T47D (cell line): ENCODE measurements at regions not wholly inside any gene's neighbourhood (a gene's known extent, or its start where the extent isn't known, plus 50 kb on each side); places are given as distances from the start of the nearest gene placed in this dataset.

Experiments
- DNase-seq, 2 experiments: peaks; one replicate each; pipeline versions ENCODE4 v3.0.0 to v3.0.0-alpha.2; 2011 to 2012; ENCODE audit warnings: low read depth in 1 of 2, low spot score in 1 of 2
- JUND ChIP-seq: IDR thresholded peaks from 2 replicates; pipeline ENCODE4 v1.6.1; 2012; ENCODE audit warnings: low read depth
- in situ Hi-C: cut with HindIII; loops from 2 replicates; pipeline ENCODE4 v1.10.0; 2016; ENCODE audit warnings: low sequenced_read_pairs, low pct_unique_long_range_greater_than_20kb

DNA sequence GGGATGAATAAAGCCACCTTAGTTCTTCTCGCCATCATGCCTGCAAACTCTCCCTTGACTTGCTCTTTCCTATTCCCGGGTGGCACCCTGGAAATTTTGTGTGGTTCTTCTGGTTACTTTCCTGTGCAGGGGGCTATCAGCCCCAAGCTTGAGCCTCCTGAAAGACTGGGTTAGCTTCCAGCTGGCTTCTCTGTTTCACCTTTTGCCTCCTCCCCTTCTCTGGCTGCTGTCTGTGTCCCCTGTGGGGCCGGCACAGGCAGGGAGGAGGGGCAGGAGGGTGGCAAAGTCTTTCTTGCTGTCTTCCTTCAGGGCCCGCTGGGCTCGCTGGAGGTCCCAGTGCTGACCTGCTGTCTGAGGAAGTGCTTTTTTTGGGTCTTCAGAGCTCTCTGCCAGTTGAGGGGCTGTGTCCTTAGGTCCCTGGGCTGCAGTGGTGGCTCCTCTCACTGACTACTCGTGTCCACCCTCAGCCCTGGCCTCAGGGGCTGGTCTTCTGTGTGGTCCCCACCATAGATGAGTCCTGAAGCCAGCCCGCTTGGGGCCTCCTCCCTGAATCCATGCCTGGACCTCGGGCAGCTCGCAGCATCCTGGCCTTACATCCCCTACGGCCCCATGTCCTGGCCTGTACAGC, 196.5 kb downstream of the KLF13 start:
- no peak for DNase-seq
- TF ChIP-seq JUND, result no peak

DNA sequence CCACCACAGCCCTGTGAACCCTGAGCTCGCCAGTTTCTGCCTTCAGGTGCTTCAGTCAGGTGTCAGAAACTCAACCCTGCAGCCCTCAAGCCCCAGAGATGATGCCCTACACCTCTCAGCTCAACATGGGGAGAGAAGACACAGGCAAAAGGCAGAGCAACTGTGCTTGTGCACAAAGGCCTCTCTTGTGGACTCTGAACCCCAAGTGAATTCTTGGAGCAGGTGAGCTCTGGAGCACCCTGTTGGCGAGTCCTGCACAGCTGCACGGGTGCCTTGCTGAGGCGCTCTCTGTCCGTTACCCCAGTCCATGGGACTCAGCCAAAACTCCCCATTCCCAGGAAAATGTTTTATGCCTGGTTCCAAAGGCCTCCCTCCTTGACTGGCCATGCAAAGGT, 197.0 kb downstream of the KLF13 start:
- TF ChIP-seq JUND, result no peak
- DNase-seq, result no peak
- in situ Hi-C loops, result no loop called here

More for the DNA sequence above, 196.5 kb downstream of the KLF13 start:
- in situ Hi-C loops, result no loop called here

DNA sequence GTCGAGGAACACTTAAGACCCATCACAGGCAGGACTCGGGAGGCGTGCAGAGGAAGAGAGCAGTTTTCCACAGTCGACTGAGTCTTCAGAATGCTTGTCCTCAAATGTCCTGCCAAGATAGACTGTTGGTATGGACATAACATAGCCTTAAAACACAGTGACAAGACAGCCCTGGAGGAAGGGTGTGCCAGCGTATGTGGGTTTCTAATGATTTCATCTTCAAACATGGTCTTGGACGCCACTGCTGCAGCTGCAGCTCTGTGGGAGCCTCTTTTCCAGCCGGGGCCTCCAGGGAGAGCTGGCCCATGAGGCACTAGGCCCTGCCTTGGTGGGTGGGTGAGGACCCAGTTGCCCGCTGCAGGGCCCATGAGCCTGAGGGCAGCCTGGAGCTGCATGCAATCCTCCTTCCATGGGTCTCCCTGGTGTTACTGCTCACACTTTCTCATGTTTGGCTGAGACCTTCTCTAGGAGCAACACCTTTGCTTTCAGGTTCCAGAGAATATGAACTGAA, 198.6 kb downstream of the KLF13 start:
- DNase-seq, result no peak
- in situ Hi-C loops, result no loop called here
- TF ChIP-seq JUND, result no peak

DNA sequence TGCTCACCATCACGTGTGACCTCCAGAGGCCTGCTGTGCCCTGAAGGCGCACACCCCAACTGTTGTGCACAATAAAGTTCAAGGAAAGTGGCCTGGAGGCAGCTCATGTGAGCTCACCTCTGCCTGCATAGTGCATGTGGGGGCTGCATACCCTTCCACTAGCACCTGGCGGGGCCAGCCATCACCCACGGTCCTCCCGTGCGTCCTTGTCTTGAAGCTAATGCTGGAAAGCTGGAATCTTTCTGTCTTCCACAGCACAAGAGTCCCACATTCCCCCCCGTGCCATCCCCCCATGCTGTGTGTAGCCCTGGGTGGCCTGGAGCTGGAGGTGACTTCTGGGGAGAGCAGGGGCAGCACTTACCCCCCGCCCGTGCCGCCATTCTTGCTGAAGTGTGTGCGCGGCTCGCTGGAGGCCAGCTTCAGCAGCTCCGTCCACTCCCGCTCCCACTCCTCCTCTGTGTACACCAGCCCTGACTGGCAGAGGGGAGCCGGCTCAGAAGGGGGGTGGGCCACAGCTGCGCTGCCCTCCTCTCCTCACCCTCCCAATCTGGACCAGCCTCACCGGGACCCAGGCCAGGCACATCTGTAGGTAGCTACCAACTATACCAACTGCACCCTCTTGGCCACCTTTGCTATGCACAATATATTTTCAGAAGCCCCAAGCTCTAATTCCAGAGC, 199.5 kb downstream of the KLF13 start:
- in situ Hi-C loops, result no loop called here
- DNase-seq, result no peak
- TF ChIP-seq JUND, result no peak

DNA sequence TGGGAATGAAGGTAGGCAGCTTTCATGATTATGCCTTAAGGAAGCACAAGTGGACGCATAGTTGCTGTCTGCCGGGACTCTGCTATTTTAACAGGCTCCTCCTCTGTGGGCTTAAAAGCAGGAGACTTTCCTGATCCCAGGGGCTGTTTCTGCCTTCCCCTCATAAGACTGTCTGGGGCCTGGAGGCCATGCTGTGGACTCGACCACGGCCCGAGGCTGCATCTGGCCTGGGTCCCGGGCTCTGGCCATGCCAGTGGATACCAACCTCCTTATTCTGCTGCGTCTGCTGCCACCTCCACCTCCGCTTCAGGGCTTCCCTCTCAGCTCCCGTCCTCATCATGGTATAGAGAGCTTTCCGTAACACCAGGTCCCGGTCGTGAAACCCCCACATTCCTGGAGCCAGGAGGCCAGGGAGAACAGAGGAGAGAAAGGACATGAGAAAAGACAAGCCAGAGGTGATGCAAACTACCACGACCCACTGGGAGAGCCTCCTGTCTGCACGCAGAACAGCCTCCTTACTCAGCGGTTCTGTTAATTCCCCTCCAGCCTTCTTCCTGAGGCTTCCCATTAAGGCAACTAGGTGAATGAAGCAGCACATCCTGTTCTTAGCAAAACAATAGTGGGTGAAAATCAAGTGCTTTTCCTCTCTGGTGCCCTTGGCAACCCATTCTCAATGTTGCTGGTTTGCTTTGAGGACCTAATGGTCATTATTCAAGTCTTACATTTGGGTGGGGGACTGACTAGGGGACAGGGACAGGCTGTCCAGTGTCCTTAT, 200.5 kb downstream of the KLF13 start:
- DNase-seq, result no peak
- TF ChIP-seq JUND, result no peak
- in situ Hi-C loops, result no loop called here

DNA sequence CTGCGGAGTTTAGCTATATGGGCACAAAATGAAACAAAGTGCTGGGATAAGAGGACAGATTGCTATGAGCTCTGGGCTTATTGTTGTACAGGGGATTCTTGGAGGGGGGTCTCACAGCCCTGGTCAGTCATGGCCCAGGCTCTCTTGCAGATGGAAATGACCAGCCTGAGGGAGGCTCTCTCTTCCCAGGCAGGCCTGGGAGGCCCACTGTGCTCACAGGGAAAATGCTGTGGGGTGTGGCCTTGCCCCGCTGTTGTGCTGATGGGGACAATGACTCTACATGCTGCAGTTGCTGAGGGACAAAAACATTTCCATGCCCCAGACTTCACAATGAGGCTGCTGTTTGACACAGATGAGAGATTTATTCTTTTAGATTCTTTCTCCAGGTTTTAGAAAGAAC, 202.2 kb downstream of the KLF13 start:
- in situ Hi-C loops, result no loop called here
- TF ChIP-seq JUND, result no peak
- DNase-seq, result no peak

DNA sequence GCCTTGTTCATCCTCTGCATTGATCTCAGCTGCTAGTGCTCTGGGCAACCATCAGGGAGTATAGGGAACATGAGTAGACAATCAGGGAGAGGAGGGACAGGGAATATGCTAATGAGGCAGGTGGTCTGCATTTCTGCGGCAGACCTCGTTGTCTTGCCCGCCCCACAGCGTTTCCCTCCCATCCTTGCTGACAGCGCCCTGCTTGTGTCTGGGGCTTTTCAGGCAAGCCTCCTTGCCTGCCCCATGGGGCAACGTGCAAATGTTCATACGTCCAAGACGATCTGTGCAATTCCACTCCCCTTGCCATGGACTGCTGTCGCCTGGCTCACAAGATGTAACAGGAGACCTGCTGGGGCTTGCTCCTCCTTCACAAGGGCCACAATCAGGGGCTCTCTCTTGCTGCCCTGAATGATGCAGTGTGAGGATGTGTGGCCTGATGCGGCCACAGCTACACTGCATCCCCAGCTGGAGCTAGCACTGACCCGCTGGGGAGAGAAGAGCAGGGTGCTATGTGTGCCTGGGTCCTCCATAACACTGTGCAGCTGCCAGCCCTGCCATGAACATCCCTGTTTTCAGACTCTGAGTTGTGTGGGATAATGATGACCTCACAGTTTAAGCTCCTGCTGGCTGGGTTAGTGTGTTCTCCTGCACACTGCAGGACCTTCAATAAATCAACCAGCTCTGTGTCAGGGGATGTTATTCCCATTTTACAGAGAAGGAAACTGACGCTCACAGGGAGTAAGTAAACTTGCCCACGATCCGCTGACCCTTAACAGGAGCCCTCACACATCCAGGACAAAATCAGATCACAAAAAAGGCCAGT, 211.3 kb downstream of the KLF13 start:
- no peak for DNase-seq
- in situ Hi-C loops, result no loop called here
- no peak for TF ChIP-seq JUND

DNA sequence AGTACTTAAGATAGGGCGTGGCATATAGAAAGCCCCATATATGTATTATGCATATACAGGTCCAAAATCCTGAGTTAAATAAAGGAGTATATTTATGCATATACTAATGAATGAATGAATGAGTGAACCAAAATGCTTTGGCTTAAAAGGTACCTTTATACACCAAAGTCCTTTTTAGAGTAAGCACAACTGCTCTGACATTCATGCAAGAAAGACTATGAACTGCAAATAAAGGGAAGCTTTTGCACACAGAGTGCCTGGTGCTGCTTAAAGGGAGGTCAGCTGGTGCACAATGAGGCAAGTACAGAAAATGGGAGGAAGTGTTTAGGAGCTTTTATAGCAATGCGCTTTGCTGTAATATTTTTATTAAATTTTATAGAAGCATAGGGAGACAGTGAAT, 214.0 kb downstream of the KLF13 start:
- in situ Hi-C loops, result no loop called here
- DNase-seq, result no peak
- TF ChIP-seq JUND, result no peak

DNA sequence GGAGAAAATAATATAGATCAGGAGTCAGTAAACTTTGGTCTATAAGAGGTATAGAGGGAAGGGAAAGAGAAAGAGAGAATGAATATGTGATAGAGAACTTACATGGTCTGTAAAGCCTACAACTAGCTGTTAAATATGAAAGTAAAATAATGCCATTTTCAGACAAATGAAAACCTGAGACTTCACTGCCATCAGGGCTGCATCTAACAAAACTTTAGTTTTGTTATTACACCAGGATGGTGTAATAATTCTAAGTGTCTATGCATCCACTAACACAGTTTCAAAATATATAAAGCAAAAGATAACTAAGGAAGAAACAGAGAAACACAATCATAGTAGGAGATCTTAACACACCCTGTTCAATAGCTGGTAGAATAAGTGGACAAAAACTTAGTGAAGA, 217.7 kb downstream of the KLF13 start:
- in situ Hi-C loops, result no loop called here
- no peak for TF ChIP-seq JUND
- DNase-seq, result no peak

DNA sequence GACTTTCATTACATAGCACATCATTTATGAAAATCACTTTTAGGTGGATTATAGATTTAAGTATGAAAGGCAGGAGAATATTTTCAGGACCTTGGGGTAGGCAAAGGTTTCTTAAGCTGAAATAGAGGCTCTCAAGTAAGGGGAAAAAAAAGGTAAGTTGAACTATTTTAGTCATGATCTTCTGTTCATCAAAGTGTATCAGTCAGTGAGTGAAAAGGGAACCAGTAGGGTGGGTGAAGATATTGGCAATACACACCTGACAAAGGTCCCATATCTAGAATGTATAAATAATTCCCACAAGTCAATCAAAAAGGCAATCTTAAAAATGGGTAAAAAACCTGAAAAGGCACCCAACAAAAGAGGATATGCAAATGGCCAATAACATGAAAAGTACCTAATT, 218.6 kb downstream of the KLF13 start:
- TF ChIP-seq JUND, result no peak
- DNase-seq, result no peak
- in situ Hi-C loops, result no loop called here

DNA sequence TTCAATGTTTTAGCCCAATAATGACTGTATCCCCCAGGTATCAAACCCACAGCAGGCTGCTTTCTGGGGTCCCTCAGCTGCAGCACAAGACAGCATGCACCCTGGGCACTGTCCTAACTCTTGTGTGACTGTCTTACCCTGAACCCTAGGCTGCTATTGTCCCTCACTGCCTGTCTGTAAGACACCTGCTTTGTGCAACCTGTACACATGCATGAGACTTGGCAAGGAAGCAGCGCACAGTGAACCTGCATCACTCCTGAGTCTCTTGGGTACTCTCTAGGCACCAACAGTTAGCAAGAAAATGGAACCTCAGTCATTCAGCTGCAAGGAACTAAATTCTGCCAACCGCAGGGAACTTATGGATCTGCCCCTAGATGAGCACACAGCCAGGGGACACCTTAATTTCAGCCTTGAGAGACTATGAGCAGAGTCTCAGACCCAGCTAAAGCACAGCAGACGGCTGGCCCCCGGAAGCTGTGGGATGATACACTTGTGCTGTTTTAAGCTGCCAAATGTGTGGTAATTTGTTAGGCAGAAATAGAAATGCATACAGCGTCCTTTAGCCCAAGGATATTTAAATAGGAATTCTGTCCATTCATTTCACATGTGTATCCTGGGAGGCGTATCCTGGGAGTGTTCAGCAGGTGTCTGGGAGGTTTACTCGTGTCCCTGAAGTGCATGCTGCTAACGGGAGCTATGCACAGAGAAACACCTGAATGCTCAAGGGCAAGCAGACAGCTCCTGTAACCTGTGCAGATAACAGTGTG, 223.8 kb downstream of the KLF13 start:
- TF ChIP-seq JUND, result no peak
- in situ Hi-C loops, result no loop called here
- no peak for DNase-seq

DNA sequence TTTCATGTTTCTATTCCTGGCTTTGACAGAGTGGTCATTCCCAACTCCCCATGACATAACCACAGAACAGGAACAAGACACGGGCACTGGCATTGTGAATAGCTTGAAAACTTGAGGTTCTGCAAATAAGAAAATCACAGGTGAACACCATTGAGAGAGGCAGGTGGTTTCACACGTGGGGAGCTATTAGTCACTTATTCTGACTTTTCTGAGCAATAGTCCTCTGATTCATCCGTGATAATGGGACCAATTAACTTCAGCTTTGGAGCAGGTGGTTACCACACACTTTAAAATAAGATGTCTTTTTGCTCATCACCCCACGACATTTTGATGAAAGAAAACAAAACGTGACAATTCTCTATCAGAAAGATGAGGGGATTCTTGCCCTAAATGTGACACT, 224.7 kb downstream of the KLF13 start:
- in situ Hi-C loops, result no loop called here
- DNase-seq, result no peak
- TF ChIP-seq JUND, result no peak
